Testis (tissue), 2 donors: ENCODE measurements at regions not wholly inside any gene's neighbourhood (a gene's known extent, or its start where the extent isn't known, plus 50 kb on each side); places are given as distances from the start of the nearest gene placed in this dataset.

Experiments used
- DNase-seq: peaks from one replicate; pipeline ENCODE4 v3.0.0-alpha.2; 2019
- H3K27ac ChIP-seq, 2 donors: fragments of 200-600 bp; sonication (generic); one replicate each; pipeline ENCODE4 v1.5.1; 2019
- H3K27me3 ChIP-seq: fragments of 200-600 bp; sonication (generic); one replicate; pipeline ENCODE4 v1.5.1; 2019
- H3K36me3 ChIP-seq: fragments of 200-600 bp; sonication (generic); one replicate; pipeline ENCODE4 v1.5.1; 2017; ENCODE audit warnings: low read depth; ENCODE audit errors: missing control alignments
- H3K4me1 ChIP-seq: fragments of 200-600 bp; sonication (generic); one replicate; pipeline ENCODE4 v1.5.1; 2019
- H3K4me3 ChIP-seq, 2 donors: fragments of 200-600 bp; sonication (generic); one replicate each; pipeline ENCODE4 v1.5.1; 2017 to 2019
- H3K9me3 ChIP-seq: fragments of 200-600 bp; sonication (generic); one replicate; pipeline ENCODE4 v1.5.1; 2017
- CTCF ChIP-seq, 3 experiments: fragments of 450-650 bp in 2 of 3; fragments of 200-600 bp in 1 of 3; sonication (generic) in 1 of 3; IDR thresholded peaks; one replicate each; pipeline ENCODE4 v1.5.1; 2016 to 2019; ENCODE audit warnings: antibody characterized with exemption in 3 of 3, mild to moderate bottlenecking in 2 of 3, moderate library complexity in 1 of 3
- POLR2A ChIP-seq: fragments of 450-650 bp; IDR thresholded peaks from one replicate; pipeline ENCODE4 v1.6.1; 2017; ENCODE audit warnings: antibody characterized with exemption, mild to moderate bottlenecking, moderate library complexity
- WGBS, 2 donors: methylation state at CpG; one replicate each; pipeline ENCODE4 v1.1.5; 2018; 5-methylcytosine and 5-hydroxymethylcytosine counted together
- intact Hi-C: fragments of 100-400 bp; cut with DNase I; formaldehyde crosslinking; loops from one replicate; pipeline ENCODE4 v1.15.1; 2023; ENCODE audit warnings: low total_unique reads

- H3K4me1 ChIP-seq = no peaks in the 10 kb centered on the region
- intact Hi-C loops = no loop called here
- WGBS, 2 donors = 84 to 90% methylated on average over 2 of the region's 2 CpGs
- no peaks in the 10 kb centered on the region for H3K36me3 ChIP-seq
- no peak for TF ChIP-seq POLR2A
- no peak for TF ChIP-seq CTCF (IDR thresholded peaks at IDR 0.05)
- no peak for DNase-seq
- no peak overlapping the region for H3K27ac ChIP-seq
- H3K9me3 ChIP-seq = no peaks in the 10 kb centered on the region
- no peaks in the 10 kb centered on the region for H3K27me3 ChIP-seq
- H3K4me3 ChIP-seq = no peak overlapping the region
Observed at GRCh38 chr9:107103621-107104020, 179.5 kb upstream of the RAD23B start.

- intact Hi-C loops = no loop called here
- no peaks in the 10 kb centered on the region for H3K9me3 ChIP-seq
- no peaks in the 10 kb centered on the region for H3K36me3 ChIP-seq
- H3K27ac ChIP-seq = no peak overlapping the region
- no peak for DNase-seq
- no peaks in the 10 kb centered on the region for H3K4me1 ChIP-seq
- H3K27me3 ChIP-seq = no peaks in the 10 kb centered on the region
- no peak for TF ChIP-seq POLR2A
- no peak for TF ChIP-seq CTCF (IDR thresholded peaks at IDR 0.05)
- WGBS, 2 donors = 75 to 89% methylated on average over 3 of the region's 3 CpGs
- no peak overlapping the region for H3K4me3 ChIP-seq
Observed at GRCh38 chr9:107105784-107106183, 177.3 kb upstream of the RAD23B start.

- intact Hi-C loops = no loop called here
- no peak overlapping the region for H3K27ac ChIP-seq
- TF ChIP-seq CTCF (IDR thresholded peaks at IDR 0.05) (no peak), POLR2A (no peak)
- H3K4me1 ChIP-seq = no peaks in the 10 kb centered on the region
- no peaks in the 10 kb centered on the region for H3K9me3 ChIP-seq
- WGBS, 2 donors = 80 to 90% methylated on average over 3 of the region's 3 CpGs
- no peaks in the 10 kb centered on the region for H3K27me3 ChIP-seq
- no peak for DNase-seq
- H3K4me3 ChIP-seq = no peak overlapping the region
- no peaks in the 10 kb centered on the region for H3K36me3 ChIP-seq
Observed at GRCh38 chr9:107106416-107106815, 176.7 kb upstream of the RAD23B start.

- TF ChIP-seq POLR2A (no peak), CTCF (IDR thresholded peaks at IDR 0.05) (no peak)
- WGBS, 2 donors = 80 to 92% methylated on average over 7 of the region's 7 CpGs
- intact Hi-C loops = no loop called here
- no peaks in the 10 kb centered on the region for H3K9me3 ChIP-seq
- H3K27ac ChIP-seq = no peak overlapping the region
- DNase-seq = no peak
- no peak overlapping the region for H3K4me3 ChIP-seq
- no peaks in the 10 kb centered on the region for H3K27me3 ChIP-seq
- H3K4me1 ChIP-seq = no peaks in the 10 kb centered on the region
- no peaks in the 10 kb centered on the region for H3K36me3 ChIP-seq
Observed at GRCh38 chr9:107108342-107109130, 174.5 kb upstream of the RAD23B start.

GRCh38 chr9:107109324-107109723, 173.8 kb upstream of the RAD23B start:
- Histone ChIP-seq H3K4me3 (no peak overlapping the region), H3K9me3 (no peaks in the 10 kb centered on the region), H3K36me3 (no peaks in the 10 kb centered on the region), H3K27me3 (no peaks in the 10 kb centered on the region), H3K4me1 (no peaks in the 10 kb centered on the region), H3K27ac (no peak overlapping the region)
- WGBS, 2 donors = 88 to 93% methylated on average over 2 of the region's 2 CpGs
- intact Hi-C loops = no loop called here
- DNase-seq = no peak
- no peak for TF ChIP-seq CTCF (IDR thresholded peaks at IDR 0.05)
